H9 (cell line): ENCODE measurements at regions not wholly inside any gene's neighbourhood (a gene's known extent, or its start where the extent isn't known, plus 50 kb on each side); places are given as distances from the start of the nearest gene placed in this dataset.

Experiments used
- DNase-seq: peaks from one replicate; pipeline ENCODE4 v3.0.0-alpha.2; 2017
- H2AFZ ChIP-seq: one replicate; pipeline ENCODE4 v1.6.1; 2013; ENCODE audit warnings: mild to moderate bottlenecking, low read length, control low read depth, moderate library complexity
- H2AK5ac ChIP-seq: 2 replicates; pipeline ENCODE4 v1.6.1; 2013; ENCODE audit warnings: low read length, control low read depth, mixed read lengths; ENCODE audit not compliant: insufficient read length
- H2BK120ac ChIP-seq: one replicate; pipeline ENCODE4 v1.6.1; 2013; ENCODE audit warnings: low read depth, mild to moderate bottlenecking, low read length, control low read depth, inconsistent platforms; ENCODE audit not compliant: poor library complexity, severe bottlenecking
- H2BK12ac ChIP-seq: 2 replicates; pipeline ENCODE4 v1.6.1; 2013; ENCODE audit warnings: low read length, control low read depth, mixed read lengths, low read depth; ENCODE audit not compliant: insufficient read length
- H2BK15ac ChIP-seq: 2 replicates; pipeline ENCODE4 v1.6.1; 2013; ENCODE audit warnings: low read depth, low read length, control low read depth
- H2BK20ac ChIP-seq: one replicate; pipeline ENCODE4 v1.6.1; 2013; ENCODE audit warnings: low read depth, mild to moderate bottlenecking, low read length, control low read depth, inconsistent platforms; ENCODE audit not compliant: poor library complexity, severe bottlenecking
- H2BK5ac ChIP-seq: 2 replicates; pipeline ENCODE4 v1.6.1; 2013; ENCODE audit warnings: low read length, control low read depth, mixed read lengths; ENCODE audit not compliant: insufficient read length
- H3K14ac ChIP-seq: 2 replicates; pipeline ENCODE4 v1.6.1; 2013; ENCODE audit warnings: low read length, control low read depth; ENCODE audit not compliant: insufficient read depth
- H3K18ac ChIP-seq: 2 replicates; pipeline ENCODE4 v1.6.1; 2013; ENCODE audit warnings: low read depth, mild to moderate bottlenecking, mixed read lengths, low read length, control low read depth; ENCODE audit not compliant: insufficient read length
- H3K23ac ChIP-seq: 2 replicates; pipeline ENCODE4 v1.6.1; 2013; ENCODE audit warnings: low read length, control low read depth, mixed read lengths, low read depth; ENCODE audit not compliant: insufficient read length
- H3K23me2 ChIP-seq: 2 replicates; pipeline ENCODE4 v1.6.1; 2013; ENCODE audit warnings: low read depth, mild to moderate bottlenecking, mixed read lengths, low read length, control low read depth; ENCODE audit not compliant: insufficient read length, poor library complexity, severe bottlenecking
- H3K27ac ChIP-seq: 2 replicates; pipeline ENCODE4 v1.5.1; 2013; ENCODE audit warnings: low read length, control low read depth, mixed read lengths, low read depth; ENCODE audit not compliant: insufficient read length
- H3K27me3 ChIP-seq: 2 replicates; pipeline ENCODE4 v1.6.1; 2013; ENCODE audit warnings: low read length, control low read depth, inconsistent platforms; ENCODE audit not compliant: insufficient read depth
- H3K4ac ChIP-seq: 2 replicates; pipeline ENCODE4 v1.6.1; 2013; ENCODE audit warnings: low read depth, mild to moderate bottlenecking, control low read depth, inconsistent platforms, low read length, moderate library complexity
- H3K4me1 ChIP-seq: 2 replicates; pipeline ENCODE4 v1.6.1; 2013; ENCODE audit warnings: low read length, control low read depth, inconsistent platforms; ENCODE audit not compliant: insufficient read depth
- H3K4me2 ChIP-seq: 2 replicates; pipeline ENCODE4 v1.6.1; 2013; ENCODE audit warnings: low read length, control low read depth, mixed read lengths; ENCODE audit not compliant: insufficient read length, insufficient read depth
- H3K56ac ChIP-seq: 2 replicates; pipeline ENCODE4 v1.6.1; 2013; ENCODE audit warnings: low read depth, mild to moderate bottlenecking, mixed read lengths, low read length, control low read depth; ENCODE audit not compliant: insufficient read length
- H3K79me1 ChIP-seq: 2 replicates; pipeline ENCODE4 v1.6.1; 2013; ENCODE audit warnings: low read depth, mild to moderate bottlenecking, moderate library complexity, low read length, control low read depth, inconsistent platforms; ENCODE audit not compliant: insufficient read depth, poor library complexity, severe bottlenecking
- H3K79me2 ChIP-seq: 2 replicates; pipeline ENCODE4 v1.6.1; 2013; ENCODE audit warnings: low read length, control low read depth, inconsistent platforms; ENCODE audit not compliant: insufficient read depth
- H3K9ac ChIP-seq: 2 replicates; pipeline ENCODE4 v1.6.1; 2013; ENCODE audit warnings: low read length, control low read depth, mixed read lengths; ENCODE audit not compliant: insufficient read length; ENCODE audit errors: extremely low read depth
- H3K9me3 ChIP-seq: one replicate; pipeline ENCODE4 v1.6.1; 2013; ENCODE audit warnings: low read depth, low read length, inconsistent platforms; ENCODE audit not compliant: control insufficient read depth
- H3T11ph ChIP-seq: one replicate; pipeline ENCODE4 v1.6.1; 2013; ENCODE audit warnings: mild to moderate bottlenecking, low read length, control low read depth, inconsistent platforms
- H4K20me1 ChIP-seq: one replicate; pipeline ENCODE4 v1.6.1; 2013; ENCODE audit not compliant: control insufficient read depth, insufficient read length, insufficient read depth
- H4K5ac ChIP-seq: 2 replicates; pipeline ENCODE4 v1.6.1; 2013; ENCODE audit warnings: low read depth, mild to moderate bottlenecking, mixed read lengths, low read length, control low read depth; ENCODE audit not compliant: insufficient read length
- H4K8ac ChIP-seq: replicated peaks from 2 replicates; pipeline ENCODE4 v1.6.1; 2013; ENCODE audit warnings: low read length, control low read depth, mixed read lengths, low read depth; ENCODE audit not compliant: insufficient read length
- H4K91ac ChIP-seq: 2 replicates; pipeline ENCODE4 v1.6.1; 2013; ENCODE audit warnings: low read depth, mild to moderate bottlenecking, moderate library complexity, mixed read lengths, low read length, control low read depth; ENCODE audit not compliant: insufficient read length
- H3K27ac Mint-ChIP-seq, 3 experiments: 2 replicates in 2 of 3; 3 replicates in 1 of 3; pipeline ENCODE4 v1.8.0; 2020 to 2021; ENCODE audit warnings: mixed read lengths in 3 of 3, mild to moderate bottlenecking in 1 of 3, moderate library complexity in 1 of 3
- H3K27me3 Mint-ChIP-seq: 2 replicates; pipeline ENCODE4 v1.8.0; 2021; ENCODE audit warnings: low read depth, mild to moderate bottlenecking, moderate library complexity, mixed read lengths
- H3K36me3 Mint-ChIP-seq, 3 experiments: 2 replicates in 2 of 3; 3 replicates in 1 of 3; pipeline ENCODE4 v1.8.0; 2020 to 2021; ENCODE audit warnings: low read depth in 3 of 3, mixed read lengths in 3 of 3; ENCODE audit not compliant: insufficient read depth in 1 of 3
- H3K4me1 Mint-ChIP-seq, 2 experiments: 2 replicates each; pipeline ENCODE4 v1.8.0; 2020; ENCODE audit warnings: mixed read lengths in 2 of 2
- H3K4me3 Mint-ChIP-seq, 2 experiments: 2 replicates in 1 of 2; 3 replicates in 1 of 2; pipeline ENCODE4 v1.8.0; 2020 to 2021; ENCODE audit warnings: mild to moderate bottlenecking in 2 of 2, mixed read lengths in 2 of 2, moderate library complexity in 1 of 2
- H3K9me3 Mint-ChIP-seq, 2 experiments: 2 replicates in 1 of 2; 3 replicates in 1 of 2; pipeline ENCODE4 v1.8.0; 2020; ENCODE audit warnings: mild to moderate bottlenecking in 2 of 2, mixed read lengths in 2 of 2, moderate library complexity in 1 of 2
- CTCF ChIP-seq: fragments of 200-600 bp; sonication (generic); conservative IDR thresholded peaks from 3 replicates; pipeline ENCODE4 v1.8.0; 2021; ENCODE audit warnings: antibody characterized with exemption, mild to moderate bottlenecking
- WGBS: extraction: QIAGEN DNeasy Blood & Tissue Kit; methylation state at CpG from one replicate; pipeline ENCODE4 v1.1.7; 2013; ENCODE audit warnings: missing lambda C conversion rate, low lambda C conversion rate, mixed read lengths; ENCODE audit not compliant: insufficient read length; ENCODE audit errors: extremely low coverage; 5-methylcytosine and 5-hydroxymethylcytosine counted together

- Mint-ChIP-seq H3K36me3 (no peaks in the 10 kb centered on the region), H3K9me3 (peaks cover 1 to 3% of the 10 kb centered on the region in 2 experiments; a peak in 2 of 5 replicates), H3K27me3 (no peaks in the 10 kb centered on the region), H3K4me1 (peaks cover 17 to 18% of the 10 kb centered on the region in 2 experiments), H3K27ac (no peak overlapping the region), H3K4me3 (no peak overlapping the region)
- Histone ChIP-seq H3K9ac (no peak overlapping the region), H3K9me3 (no peaks in the 10 kb centered on the region), H3K23ac (no peak overlapping the region), H4K8ac (no peak overlapping the region), H3K27ac (no peak overlapping the region), H3T11ph (no peak overlapping the region), H2BK120ac (no peak overlapping the region), H3K4me2 (no peak overlapping the region), H4K5ac (no peak overlapping the region), H2AK5ac (no peak overlapping the region), H2AFZ (no peak overlapping the region), H4K91ac (no peak overlapping the region), H3K79me2 (no peaks in the 10 kb centered on the region), H3K18ac (no peak overlapping the region), H2BK20ac (no peak overlapping the region), H3K14ac (no peak overlapping the region), H2BK12ac (no peak overlapping the region), H3K23me2 (no peaks in the 10 kb centered on the region), H3K56ac (no peak overlapping the region), H4K20me1 (no peaks in the 10 kb centered on the region), H3K4ac (no peak overlapping the region), H3K27me3 (no peaks in the 10 kb centered on the region), H2BK5ac (no peak overlapping the region), H3K79me1 (no peaks in the 10 kb centered on the region), H3K4me1 (no peaks in the 10 kb centered on the region), H2BK15ac (no peak overlapping the region)
- no peak for TF ChIP-seq CTCF
- no CpG with 5 or more reads among the region's 6 CpGs for WGBS
- DNase-seq, result peak; percentile 32
These were observed 112.6 kb upstream of the KBTBD8 start for GRCh38 chr3:66885326-66886000.
